ENCODE measurements at regions not wholly inside any gene's neighbourhood (a gene's known extent, or its start where the extent isn't known, plus 50 kb on each side); places are given as distances from the start of the nearest gene placed in this dataset.

DNA sequence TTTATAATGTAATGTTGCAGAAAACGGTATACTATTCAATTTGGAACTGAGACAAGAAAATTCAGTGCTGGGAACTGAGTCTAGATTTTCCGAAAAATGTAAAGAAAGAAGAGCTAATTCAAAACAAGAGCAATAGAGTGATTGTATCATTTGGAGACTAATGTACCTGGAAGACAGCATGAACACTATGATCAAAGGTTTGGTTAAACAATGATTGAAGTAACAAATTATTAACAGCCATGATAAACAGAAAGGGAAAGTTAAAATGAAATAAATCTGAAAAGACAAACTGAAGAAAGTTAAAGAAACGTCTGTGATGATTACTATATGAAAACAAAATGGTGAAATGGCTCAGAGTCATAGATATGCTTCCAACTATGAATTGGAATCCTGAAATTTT lies 300.6 kb upstream of the MPDZ start:
- intact Hi-C loops (cut with micrococcal nuclease): no loop called here
- H2AFZ ChIP-seq (ENCODE audit: insufficient read depth, low read depth, low read length, poor library complexity, severe bottlenecking): no peak overlapping the region
- H3K27me3 Mint-ChIP-seq: no peaks in the 10 kb centered on the region

DNA sequence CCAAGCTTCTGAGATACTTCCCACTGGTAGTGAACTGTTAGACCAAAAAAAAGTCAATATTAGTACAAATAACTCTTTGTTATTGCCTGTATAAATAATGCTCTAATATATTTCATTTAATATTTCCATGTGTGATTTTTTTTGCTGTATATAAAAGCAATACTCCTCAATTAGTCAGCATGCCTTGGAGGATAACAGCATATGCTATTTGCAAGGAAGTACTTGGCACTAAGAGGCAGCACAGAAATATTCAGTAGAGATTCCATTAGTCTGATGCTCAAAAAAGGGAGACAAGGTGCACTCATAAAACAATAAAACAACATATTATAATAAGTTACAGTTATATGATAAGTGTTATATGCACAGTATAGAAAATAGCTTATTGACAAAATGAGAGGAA lies 296.6 kb upstream of the MPDZ start:
- H3K9me3 Mint-ChIP-seq (ENCODE audit: insufficient read depth): no peaks in the 10 kb centered on the region
- H3K9me3 ChIP-seq (ENCODE audit: control extremely low read depth in 1 of 3, control insufficient read depth in 2 of 3, insufficient read depth in 1 of 3, low read length in 2 of 3): peaks cover 0 to 3% (median 0%) of the 10 kb centered on the region in 3 donors
- no peak overlapping the region for H3K27ac ChIP-seq (ENCODE audit: low read length in 2 of 2)
- H3K27me3 Mint-ChIP-seq: no peaks in the 10 kb centered on the region
- no peak for DNase-seq
- no peaks in the 10 kb centered on the region for H4K20me1 ChIP-seq (ENCODE audit: control insufficient read depth, insufficient read depth, low read length, poor library complexity, severe bottlenecking)
- no peak overlapping the region for H3K4me3 Mint-ChIP-seq
- no peak overlapping the region for H3K4me2 ChIP-seq (replicated peaks; ENCODE audit: low read depth, low read length, poor library complexity, severe bottlenecking)
- H3K4me1 ChIP-seq (ENCODE audit: control insufficient read depth in 2 of 2, insufficient read depth in 2 of 2, low read length in 2 of 2): no peaks in the 10 kb centered on the region
- intact Hi-C loops (cut with micrococcal nuclease): no loop called here
- no peak overlapping the region for H3K27ac Mint-ChIP-seq
- TF ChIP-seq, protein P1, sequence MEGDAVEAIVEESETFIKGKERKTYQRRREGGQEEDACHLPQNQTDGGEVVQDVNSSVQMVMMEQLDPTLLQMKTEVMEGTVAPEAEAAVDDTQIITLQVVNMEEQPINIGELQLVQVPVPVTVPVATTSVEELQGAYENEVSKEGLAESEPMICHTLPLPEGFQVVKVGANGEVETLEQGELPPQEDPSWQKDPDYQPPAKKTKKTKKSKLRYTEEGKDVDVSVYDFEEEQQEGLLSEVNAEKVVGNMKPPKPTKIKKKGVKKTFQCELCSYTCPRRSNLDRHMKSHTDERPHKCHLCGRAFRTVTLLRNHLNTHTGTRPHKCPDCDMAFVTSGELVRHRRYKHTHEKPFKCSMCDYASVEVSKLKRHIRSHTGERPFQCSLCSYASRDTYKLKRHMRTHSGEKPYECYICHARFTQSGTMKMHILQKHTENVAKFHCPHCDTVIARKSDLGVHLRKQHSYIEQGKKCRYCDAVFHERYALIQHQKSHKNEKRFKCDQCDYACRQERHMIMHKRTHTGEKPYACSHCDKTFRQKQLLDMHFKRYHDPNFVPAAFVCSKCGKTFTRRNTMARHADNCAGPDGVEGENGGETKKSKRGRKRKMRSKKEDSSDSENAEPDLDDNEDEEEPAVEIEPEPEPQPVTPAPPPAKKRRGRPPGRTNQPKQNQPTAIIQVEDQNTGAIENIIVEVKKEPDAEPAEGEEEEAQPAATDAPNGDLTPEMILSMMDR (IDR thresholded peaks at IDR 0.05): no peak
- no peak for TF ChIP-seq EZH2 (IDR thresholded peaks at IDR 0.05; ENCODE audit: borderline replicate concordance, insufficient read depth, low read depth, low read length, poor library complexity, severe bottlenecking)
- no peaks in the 10 kb centered on the region for H3K27me3 ChIP-seq (replicated peaks in 1 of 4; ENCODE audit: control extremely low read depth in 1 of 4, control insufficient read depth in 3 of 4, insufficient read depth in 4 of 4, low read length in 3 of 4)
- H3K9ac ChIP-seq (ENCODE audit: low read length): no peak overlapping the region
- H3K36me3 ChIP-seq (replicated peaks in 1 of 2; ENCODE audit: control extremely low read depth in 1 of 2, control insufficient read depth in 1 of 2, extremely low read depth in 1 of 2, insufficient read depth in 2 of 2, low read length in 1 of 2): no peaks in the 10 kb centered on the region
- ATAC-seq (ENCODE audit: low read depth): no peak
- CTCF ChIA-PET: no interaction called here
- H3K79me2 ChIP-seq (ENCODE audit: control insufficient read depth, insufficient read depth, low read length): no peaks in the 10 kb centered on the region
- POLR2A ChIA-PET: no interaction called here
- H2AFZ ChIP-seq (ENCODE audit: insufficient read depth, low read depth, low read length, poor library complexity, severe bottlenecking): no peak overlapping the region
- H3K4me1 Mint-ChIP-seq: no peaks in the 10 kb centered on the region
- H3K4me3 ChIP-seq (ENCODE audit: control extremely low read depth in 1 of 5, extremely low read depth in 1 of 5, insufficient read depth in 1 of 5, low read depth in 2 of 5, low read length in 4 of 5): no peak overlapping the region

More for the DNA sequence above, 300.6 kb upstream of the MPDZ start:
- H3K9ac ChIP-seq (ENCODE audit: low read length): no peak overlapping the region
- no peaks in the 10 kb centered on the region for H3K27me3 ChIP-seq (replicated peaks in 1 of 4; ENCODE audit: control extremely low read depth in 1 of 4, control insufficient read depth in 3 of 4, insufficient read depth in 4 of 4, low read length in 3 of 4)
- H3K27ac ChIP-seq (ENCODE audit: low read length in 2 of 2): no peak overlapping the region
- WGBS (ENCODE audit: insufficient coverage): 100% methylated on average over 2 of the region's 3 CpGs
- no peak overlapping the region for H3K4me3 ChIP-seq (ENCODE audit: control extremely low read depth in 1 of 5, extremely low read depth in 1 of 5, insufficient read depth in 1 of 5, low read depth in 2 of 5, low read length in 4 of 5)
- Mint-ChIP-seq H3K27ac (no peak overlapping the region), H3K4me3 (no peak overlapping the region), H3K4me1 (no peaks in the 10 kb centered on the region), H3K9me3 (ENCODE audit: insufficient read depth) (no peaks in the 10 kb centered on the region)
- TF ChIP-seq, protein P1 (IDR thresholded peaks at IDR 0.05): no peak
- no peak overlapping the region for H3K4me2 ChIP-seq (replicated peaks; ENCODE audit: low read depth, low read length, poor library complexity, severe bottlenecking)
- DNase-seq: no peak
- H3K4me1 ChIP-seq (ENCODE audit: control insufficient read depth in 2 of 2, insufficient read depth in 2 of 2, low read length in 2 of 2): no peaks in the 10 kb centered on the region
- H3K36me3 ChIP-seq (replicated peaks in 1 of 2; ENCODE audit: control extremely low read depth in 1 of 2, control insufficient read depth in 1 of 2, extremely low read depth in 1 of 2, insufficient read depth in 2 of 2, low read length in 1 of 2): no peaks in the 10 kb centered on the region
- ATAC-seq (ENCODE audit: low read depth): no peak
- H3K79me2 ChIP-seq (ENCODE audit: control insufficient read depth, insufficient read depth, low read length): no peaks in the 10 kb centered on the region
- no peaks in the 10 kb centered on the region for H3K9me3 ChIP-seq (ENCODE audit: control extremely low read depth in 1 of 3, control insufficient read depth in 2 of 3, insufficient read depth in 1 of 3, low read length in 2 of 3)
- POLR2A ChIA-PET: no interaction called here
- CTCF ChIA-PET: no interaction called here
- H4K20me1 ChIP-seq (ENCODE audit: control insufficient read depth, insufficient read depth, low read length, poor library complexity, severe bottlenecking): no peaks in the 10 kb centered on the region

All from B cell (primary cell).